Right cardiac atrium (tissue), 5 donors: ENCODE measurements at regions not wholly inside any gene's neighbourhood (a gene's known extent, or its start where the extent isn't known, plus 50 kb on each side); places are given as distances from the start of the nearest gene placed in this dataset.

Experiments used
- ATAC-seq, 2 donors: fragments of 200-7000 bp; cut with Tn5 transposase; one replicate each; pipeline versions ENCODE4 v1.8.0 to v1.9.1; 2020; ENCODE audit warnings: moderate library complexity in 2 of 2, mild to moderate bottlenecking in 1 of 2
- DNase-seq, 3 donors: peaks; one replicate each; pipeline ENCODE4 v3.0.0-alpha.2; 2020
- H3K27ac ChIP-seq: one replicate; pipeline ENCODE4 v1.5.1; 2013; ENCODE audit warnings: mild to moderate bottlenecking, low read length, control low read depth, moderate library complexity
- H3K27me3 ChIP-seq: one replicate; pipeline ENCODE4 v1.6.1; 2013; ENCODE audit not compliant: control insufficient read depth, insufficient read depth
- H3K4me1 ChIP-seq: one replicate; pipeline ENCODE4 v1.6.1; 2013; ENCODE audit warnings: low read length; ENCODE audit not compliant: control insufficient read depth, insufficient read depth
- H3K4me3 ChIP-seq: one replicate; pipeline ENCODE4 v1.5.1; 2013; ENCODE audit warnings: low read length, control low read depth
- H3K9me3 ChIP-seq: one replicate; pipeline ENCODE4 v1.6.1; 2013; ENCODE audit warnings: low read length; ENCODE audit not compliant: control insufficient read depth
- WGBS: extraction: QIAGEN DNeasy Blood & Tissue Kit; methylation state at CpG from one replicate; pipeline ENCODE4 v1.1.7; 2013; 5-methylcytosine and 5-hydroxymethylcytosine counted together
- intact Hi-C, 4 donors: fragments of 100-400 bp; cut with DNase I; formaldehyde crosslinking; loops; one replicate each; pipeline versions ENCODE4 v1.11.0 to v1.14.0; 2022 to 2023
- donor health status: healthy with polysubstance abuse.
- donor health status: DM: no; HTN: yes; CAD: no.
- donor health status: DM: no; HTN: no; CAD: no.
- donor health status: DM: no; HTN: yes; CAD: no; lungs with severe emphysema.
- donor health status: DM: yes; HTN: yes; CAD: no.

- Histone ChIP-seq H3K27me3 (no peaks in the 10 kb centered on the region), H3K4me1 (no peaks in the 10 kb centered on the region), H3K4me3 (no peak overlapping the region), H3K9me3 (no peaks in the 10 kb centered on the region), H3K27ac (no peak overlapping the region)
- DNase-seq (no peak), ATAC-seq (no peak)
- intact Hi-C loops, result no loop called here
- 78% methylated on average over 11 of the region's 11 CpGs for WGBS
Observed at GRCh38 chr7:153322991-153323390, 563.4 kb downstream of the ACTR3B start.

GRCh38 chr7:153324094-153324493, 564.5 kb downstream of the ACTR3B start:
- no peaks in the 10 kb centered on the region for H3K4me1 ChIP-seq
- DNase-seq (no peak), ATAC-seq (no peak)
- H3K27ac ChIP-seq, result no peak overlapping the region
- no peak overlapping the region for H3K4me3 ChIP-seq
- WGBS, result 72% methylated on average over 5 of the region's 5 CpGs
- intact Hi-C loops, result no loop called here
- H3K27me3 ChIP-seq, result no peaks in the 10 kb centered on the region
- H3K9me3 ChIP-seq, result no peaks in the 10 kb centered on the region

- ATAC-seq (no peak), DNase-seq (no peak)
- Histone ChIP-seq H3K27ac (no peak overlapping the region), H3K27me3 (no peaks in the 10 kb centered on the region), H3K4me1 (no peaks in the 10 kb centered on the region), H3K9me3 (no peaks in the 10 kb centered on the region), H3K4me3 (no peak overlapping the region)
- WGBS, result 88% methylated on average over 9 of the region's 9 CpGs
- intact Hi-C loops, result no loop called here
Observed at GRCh38 chr7:153327683-153328082, 568.1 kb downstream of the ACTR3B start.

GRCh38 chr7:153331427-153331826, 571.9 kb downstream of the ACTR3B start:
- DNase-seq (no peak), ATAC-seq (no peak)
- Histone ChIP-seq H3K27ac (no peak overlapping the region), H3K4me3 (no peak overlapping the region), H3K9me3 (no peaks in the 10 kb centered on the region), H3K4me1 (no peaks in the 10 kb centered on the region), H3K27me3 (no peaks in the 10 kb centered on the region)
- intact Hi-C loops, result no loop called here
- 82% methylated on average over 3 of the region's 3 CpGs for WGBS

- intact Hi-C loops, result no loop called here
- ATAC-seq (no peak), DNase-seq (no peak)
- H3K9me3 ChIP-seq, result no peaks in the 10 kb centered on the region
- no peaks in the 10 kb centered on the region for H3K4me1 ChIP-seq
- WGBS, result 83% methylated on average over 5 of the region's 5 CpGs
- H3K27ac ChIP-seq, result no peak overlapping the region
- no peak overlapping the region for H3K4me3 ChIP-seq
- no peaks in the 10 kb centered on the region for H3K27me3 ChIP-seq
Observed at GRCh38 chr7:153354071-153354470, 594.5 kb downstream of the ACTR3B start.

GRCh38 chr7:153370092-153370491, 610.5 kb downstream of the ACTR3B start:
- Histone ChIP-seq H3K27me3 (no peaks in the 10 kb centered on the region), H3K4me3 (no peak overlapping the region), H3K9me3 (peaks cover 2% of the 10 kb centered on the region), H3K27ac (no peak overlapping the region), H3K4me1 (no peaks in the 10 kb centered on the region)
- no peak for DNase-seq
- intact Hi-C loops, result no loop called here
- WGBS, result 59% methylated on average over 5 of the region's 5 CpGs
- ATAC-seq, result no peak

- intact Hi-C loops, result no loop called here
- Histone ChIP-seq H3K4me1 (no peaks in the 10 kb centered on the region), H3K4me3 (no peak overlapping the region), H3K27me3 (no peaks in the 10 kb centered on the region), H3K27ac (no peak overlapping the region), H3K9me3 (no peaks in the 10 kb centered on the region)
- ATAC-seq (no peak), DNase-seq (no peak)
- 71% methylated on average over 7 of the region's 7 CpGs for WGBS
Observed at GRCh38 chr7:153380636-153381035, 621.1 kb downstream of the ACTR3B start.

- intact Hi-C loops, result no loop called here
- Histone ChIP-seq H3K9me3 (no peaks in the 10 kb centered on the region), H3K27ac (no peak overlapping the region), H3K4me3 (no peak overlapping the region), H3K27me3 (no peaks in the 10 kb centered on the region), H3K4me1 (no peaks in the 10 kb centered on the region)
- DNase-seq (peak in 2 of 3 donors; percentile 40 to 52), ATAC-seq (peak; percentile 62 to 69)
- 15% methylated on average over 13 of the region's 13 CpGs for WGBS
Observed at GRCh38 chr7:153381275-153382040, 621.9 kb downstream of the ACTR3B start.

GRCh38 chr7:153382641-153383101, 623.1 kb downstream of the ACTR3B start:
- Histone ChIP-seq H3K27ac (no peak overlapping the region), H3K9me3 (no peaks in the 10 kb centered on the region), H3K4me3 (no peak overlapping the region), H3K27me3 (no peaks in the 10 kb centered on the region), H3K4me1 (no peaks in the 10 kb centered on the region)
- ATAC-seq (no peak), DNase-seq (no peak)
- WGBS, result 77% methylated on average over 8 of the region's 8 CpGs
- intact Hi-C loops, result no loop called here

GRCh38 chr7:153383781-153384180, 624.2 kb downstream of the ACTR3B start:
- 53% methylated on average over 1 of the region's 1 CpG for WGBS
- ATAC-seq (no peak), DNase-seq (no peak)
- H3K4me1 ChIP-seq, result no peaks in the 10 kb centered on the region
- H3K4me3 ChIP-seq, result no peak overlapping the region
- H3K27me3 ChIP-seq, result no peaks in the 10 kb centered on the region
- no peak overlapping the region for H3K27ac ChIP-seq
- H3K9me3 ChIP-seq, result no peaks in the 10 kb centered on the region
- intact Hi-C loops, result no loop called here

GRCh38 chr7:153385502-153385901, 626.0 kb downstream of the ACTR3B start:
- no peaks in the 10 kb centered on the region for H3K9me3 ChIP-seq
- intact Hi-C loops, result no loop called here
- DNase-seq (no peak), ATAC-seq (no peak)
- no peak overlapping the region for H3K4me3 ChIP-seq
- 34% methylated on average over 2 of the region's 2 CpGs for WGBS
- H3K27me3 ChIP-seq, result no peaks in the 10 kb centered on the region
- no peak overlapping the region for H3K27ac ChIP-seq
- no peaks in the 10 kb centered on the region for H3K4me1 ChIP-seq

GRCh38 chr7:153386556-153386955, 627.0 kb downstream of the ACTR3B start:
- Histone ChIP-seq H3K27ac (no peak overlapping the region), H3K4me1 (no peaks in the 10 kb centered on the region), H3K4me3 (no peak overlapping the region), H3K9me3 (no peaks in the 10 kb centered on the region), H3K27me3 (no peaks in the 10 kb centered on the region)
- DNase-seq (no peak), ATAC-seq (no peak)
- 56% methylated on average over 10 of the region's 10 CpGs for WGBS
- intact Hi-C loops, result no loop called here
